ENCODE measurements at regions not wholly inside any gene's neighbourhood (a gene's known extent, or its start where the extent isn't known, plus 50 kb on each side); places are given as distances from the start of the nearest gene placed in this dataset.

- Histone ChIP-seq H4K20me1 (ENCODE audit: insufficient read depth, low read length) (no peaks in the 10 kb centered on the region), H3K9me3 (ENCODE audit: low read depth, low read length) (no peaks in the 10 kb centered on the region), H3K4me3 (ENCODE audit: insufficient read depth, low read length) (no peak overlapping the region), H2AFZ (ENCODE audit: low read length) (no peak overlapping the region), H3K4me1 (ENCODE audit: insufficient read depth, low read length) (no peaks in the 10 kb centered on the region), H3K27me3 (ENCODE audit: insufficient read depth, low read length) (no peaks in the 10 kb centered on the region), H3K4me2 (ENCODE audit: insufficient read depth, low read length) (no peak overlapping the region), H3K27ac (ENCODE audit: low read depth, low read length) (no peak overlapping the region), H3K36me3 (ENCODE audit: insufficient read depth, low read length) (no peaks in the 10 kb centered on the region), H3K79me2 (ENCODE audit: insufficient read depth, low read length) (no peaks in the 10 kb centered on the region)
- DNase-seq (ENCODE audit: insufficient read length, low spot score, missing footprints), result no peak
- no peak for TF ChIP-seq CTCF (IDR thresholded peaks at IDR 0.05; ENCODE audit: extremely low read depth, low read depth, low read length)
Observed at GRCh38 chrX:97938706-97939105, 1055.0 kb downstream of the RPA4 start.

- no peak overlapping the region for H3K4me3 ChIP-seq (ENCODE audit: insufficient read depth, low read length)
- H3K27me3 ChIP-seq (ENCODE audit: insufficient read depth, low read length), result no peaks in the 10 kb centered on the region
- no peak overlapping the region for H3K27ac ChIP-seq (ENCODE audit: low read depth, low read length)
- no peaks in the 10 kb centered on the region for H3K9me3 ChIP-seq (ENCODE audit: low read depth, low read length)
- no peak for DNase-seq (ENCODE audit: insufficient read length, low spot score, missing footprints)
- H3K4me2 ChIP-seq (ENCODE audit: insufficient read depth, low read length), result no peak overlapping the region
- TF ChIP-seq CTCF (IDR thresholded peaks at IDR 0.05; ENCODE audit: extremely low read depth, low read depth, low read length), result no peak
- H3K79me2 ChIP-seq (ENCODE audit: insufficient read depth, low read length), result no peaks in the 10 kb centered on the region
- no peaks in the 10 kb centered on the region for H3K4me1 ChIP-seq (ENCODE audit: insufficient read depth, low read length)
- no peaks in the 10 kb centered on the region for H4K20me1 ChIP-seq (ENCODE audit: insufficient read depth, low read length)
- no peaks in the 10 kb centered on the region for H3K36me3 ChIP-seq (ENCODE audit: insufficient read depth, low read length)
- H2AFZ ChIP-seq (ENCODE audit: low read length), result no peak overlapping the region
Observed at GRCh38 chrX:97968376-97969163, 1084.9 kb downstream of the RPA4 start.

GRCh38 chrX:97984641-97985040 is 1100.9 kb downstream of the RPA4 start:
- H3K4me3 ChIP-seq (ENCODE audit: insufficient read depth, low read length), result no peak overlapping the region
- H3K4me1 ChIP-seq (ENCODE audit: insufficient read depth, low read length), result no peaks in the 10 kb centered on the region
- H3K9me3 ChIP-seq (ENCODE audit: low read depth, low read length), result no peaks in the 10 kb centered on the region
- no peaks in the 10 kb centered on the region for H3K27me3 ChIP-seq (ENCODE audit: insufficient read depth, low read length)
- H2AFZ ChIP-seq (ENCODE audit: low read length), result no peak overlapping the region
- H4K20me1 ChIP-seq (ENCODE audit: insufficient read depth, low read length), result no peaks in the 10 kb centered on the region
- TF ChIP-seq CTCF (IDR thresholded peaks at IDR 0.05; ENCODE audit: extremely low read depth, low read depth, low read length), result no peak
- H3K79me2 ChIP-seq (ENCODE audit: insufficient read depth, low read length), result no peaks in the 10 kb centered on the region
- no peak for DNase-seq (ENCODE audit: insufficient read length, low spot score, missing footprints)
- no peak overlapping the region for H3K27ac ChIP-seq (ENCODE audit: low read depth, low read length)
- H3K4me2 ChIP-seq (ENCODE audit: insufficient read depth, low read length), result no peak overlapping the region
- no peaks in the 10 kb centered on the region for H3K36me3 ChIP-seq (ENCODE audit: insufficient read depth, low read length)

GRCh38 chrX:97985096-97985495 is 1101.4 kb downstream of the RPA4 start:
- Histone ChIP-seq H3K4me3 (ENCODE audit: insufficient read depth, low read length) (no peak overlapping the region), H3K27me3 (ENCODE audit: insufficient read depth, low read length) (no peaks in the 10 kb centered on the region), H4K20me1 (ENCODE audit: insufficient read depth, low read length) (no peaks in the 10 kb centered on the region), H3K4me1 (ENCODE audit: insufficient read depth, low read length) (no peaks in the 10 kb centered on the region), H3K79me2 (ENCODE audit: insufficient read depth, low read length) (no peaks in the 10 kb centered on the region), H3K27ac (ENCODE audit: low read depth, low read length) (no peak overlapping the region), H3K36me3 (ENCODE audit: insufficient read depth, low read length) (no peaks in the 10 kb centered on the region), H3K9me3 (ENCODE audit: low read depth, low read length) (no peaks in the 10 kb centered on the region), H3K4me2 (ENCODE audit: insufficient read depth, low read length) (no peak overlapping the region), H2AFZ (ENCODE audit: low read length) (no peak overlapping the region)
- TF ChIP-seq CTCF (IDR thresholded peaks at IDR 0.05; ENCODE audit: extremely low read depth, low read depth, low read length), result no peak
- no peak for DNase-seq (ENCODE audit: insufficient read length, low spot score, missing footprints)

Measured in osteoblast (primary cell).